ENCODE measurements at regions not wholly inside any gene's neighbourhood (a gene's known extent, or its start where the extent isn't known, plus 50 kb on each side); places are given as distances from the start of the nearest gene placed in this dataset.

GRCh38 chr2:120626566-120626965 lies 109.1 kb upstream of the GLI2 start:
- H3K27ac Mint-ChIP-seq, result no peak overlapping the region
- H3K9me3 Mint-ChIP-seq, result peaks cover 0 to 8% (median 8%) of the 10 kb centered on the region in 3 donors
- no peaks in the 10 kb centered on the region for H3K4me1 Mint-ChIP-seq
- H3K4me3 Mint-ChIP-seq, result no peak overlapping the region
- peaks cover 4% of the 10 kb centered on the region for H3K27me3 Mint-ChIP-seq
- H3K36me3 Mint-ChIP-seq, result no peaks in the 10 kb centered on the region

GRCh38 chr2:120628248-120628647 lies 107.4 kb upstream of the GLI2 start:
- no peak overlapping the region for H3K27ac Mint-ChIP-seq
- H3K9me3 Mint-ChIP-seq, result peaks cover 0 to 8% (median 8%) of the 10 kb centered on the region in 3 donors
- no peak overlapping the region for H3K4me3 Mint-ChIP-seq
- peaks cover 4% of the 10 kb centered on the region for H3K27me3 Mint-ChIP-seq
- H3K4me1 Mint-ChIP-seq, result no peaks in the 10 kb centered on the region
- no peaks in the 10 kb centered on the region for H3K36me3 Mint-ChIP-seq

- Mint-ChIP-seq H3K4me1 (no peaks in the 10 kb centered on the region), H3K4me3 (no peak overlapping the region), H3K27ac (no peak overlapping the region), H3K27me3 (peaks cover 4% of the 10 kb centered on the region), H3K9me3 (peaks cover 0 to 8% (median 8%) of the 10 kb centered on the region in 3 donors), H3K36me3 (no peaks in the 10 kb centered on the region)
Measured at GRCh38 chr2:120629241-120629895, 106.3 kb upstream of the GLI2 start.

GRCh38 chr2:120630031-120630701 lies 105.5 kb upstream of the GLI2 start:
- peaks cover 0 to 9% (median 8%) of the 10 kb centered on the region in 3 donors for H3K9me3 Mint-ChIP-seq
- H3K27ac Mint-ChIP-seq, result no peak overlapping the region
- no peak overlapping the region for H3K4me3 Mint-ChIP-seq
- H3K27me3 Mint-ChIP-seq, result peaks cover 4% of the 10 kb centered on the region
- H3K4me1 Mint-ChIP-seq, result no peaks in the 10 kb centered on the region
- no peaks in the 10 kb centered on the region for H3K36me3 Mint-ChIP-seq

GRCh38 chr2:120631236-120631635 lies 104.4 kb upstream of the GLI2 start:
- Mint-ChIP-seq H3K4me3 (no peak overlapping the region), H3K9me3 (peaks cover 0 to 8% (median 8%) of the 10 kb centered on the region in 3 donors), H3K4me1 (no peaks in the 10 kb centered on the region), H3K27ac (no peak overlapping the region), H3K27me3 (peaks cover 2% of the 10 kb centered on the region), H3K36me3 (no peaks in the 10 kb centered on the region)

- Mint-ChIP-seq H3K4me1 (no peaks in the 10 kb centered on the region), H3K4me3 (no peak overlapping the region)
Measured at GRCh38 chr2:120631724-120632123, 103.9 kb upstream of the GLI2 start.

GRCh38 chr2:120632796-120633646 lies 102.6 kb upstream of the GLI2 start:
- no peak overlapping the region for H3K4me3 Mint-ChIP-seq
- no peaks in the 10 kb centered on the region for H3K4me1 Mint-ChIP-seq
- peaks cover 0 to 6% (median 5%) of the 10 kb centered on the region in 3 donors for H3K9me3 Mint-ChIP-seq
- H3K27me3 Mint-ChIP-seq, result no peaks in the 10 kb centered on the region
- no peaks in the 10 kb centered on the region for H3K36me3 Mint-ChIP-seq
- H3K27ac Mint-ChIP-seq, result no peak overlapping the region

More at GRCh38 chr2:120631724-120632123, 103.9 kb upstream of the GLI2 start:
- Mint-ChIP-seq H3K27ac (no peak overlapping the region), H3K36me3 (no peaks in the 10 kb centered on the region), H3K9me3 (peaks cover 0 to 8% (median 6%) of the 10 kb centered on the region in 3 donors), H3K27me3 (peaks cover 2% of the 10 kb centered on the region)

- H3K9me3 Mint-ChIP-seq, result peaks cover 0 to 1% (median 0%) of the 10 kb centered on the region in 3 donors
- H3K36me3 Mint-ChIP-seq, result no peaks in the 10 kb centered on the region
- H3K27ac Mint-ChIP-seq, result no peak overlapping the region
- H3K27me3 Mint-ChIP-seq, result no peaks in the 10 kb centered on the region
- H3K4me1 Mint-ChIP-seq, result no peaks in the 10 kb centered on the region
- H3K4me3 Mint-ChIP-seq, result no peak overlapping the region
Measured at GRCh38 chr2:120634533-120634932, 101.1 kb upstream of the GLI2 start.

GRCh38 chr2:120635146-120635545 lies 100.5 kb upstream of the GLI2 start:
- no peak overlapping the region for H3K27ac Mint-ChIP-seq
- no peaks in the 10 kb centered on the region for H3K4me1 Mint-ChIP-seq
- no peaks in the 10 kb centered on the region for H3K27me3 Mint-ChIP-seq
- H3K36me3 Mint-ChIP-seq, result no peaks in the 10 kb centered on the region
- no peak overlapping the region for H3K4me3 Mint-ChIP-seq
- H3K9me3 Mint-ChIP-seq, result peaks cover 0 to 1% (median 0%) of the 10 kb centered on the region in 3 donors

- Mint-ChIP-seq H3K36me3 (no peaks in the 10 kb centered on the region), H3K27me3 (no peaks in the 10 kb centered on the region), H3K27ac (no peak overlapping the region), H3K9me3 (peaks cover 0 to 2% (median 1%) of the 10 kb centered on the region in 3 donors), H3K4me1 (no peaks in the 10 kb centered on the region), H3K4me3 (no peak overlapping the region)
Measured at GRCh38 chr2:120637847-120638246, 97.8 kb upstream of the GLI2 start.

GRCh38 chr2:120638450-120638849 lies 97.2 kb upstream of the GLI2 start:
- Mint-ChIP-seq H3K27me3 (no peaks in the 10 kb centered on the region), H3K4me1 (no peaks in the 10 kb centered on the region), H3K27ac (no peak overlapping the region), H3K4me3 (no peak overlapping the region), H3K9me3 (peaks cover 0 to 2% (median 1%) of the 10 kb centered on the region in 3 donors), H3K36me3 (no peaks in the 10 kb centered on the region)

- H3K9me3 Mint-ChIP-seq, result peaks cover 0 to 2% (median 2%) of the 10 kb centered on the region in 3 donors
- no peak overlapping the region for H3K27ac Mint-ChIP-seq
- no peaks in the 10 kb centered on the region for H3K4me1 Mint-ChIP-seq
- no peaks in the 10 kb centered on the region for H3K27me3 Mint-ChIP-seq
- no peak overlapping the region for H3K4me3 Mint-ChIP-seq
- H3K36me3 Mint-ChIP-seq, result no peaks in the 10 kb centered on the region
Measured at GRCh38 chr2:120641366-120641771, 94.3 kb upstream of the GLI2 start.

- no peak overlapping the region for H3K27ac Mint-ChIP-seq
- no peak overlapping the region for H3K4me3 Mint-ChIP-seq
- no peaks in the 10 kb centered on the region for H3K36me3 Mint-ChIP-seq
Measured at GRCh38 chr2:120642646-120643045, 93.0 kb upstream of the GLI2 start.

GRCh38 chr2:120646994-120647393 lies 88.7 kb upstream of the GLI2 start:
- H3K27me3 Mint-ChIP-seq, result no peaks in the 10 kb centered on the region
- H3K36me3 Mint-ChIP-seq, result no peaks in the 10 kb centered on the region
- H3K4me1 Mint-ChIP-seq, result no peaks in the 10 kb centered on the region
- no peak overlapping the region for H3K4me3 Mint-ChIP-seq
- no peak overlapping the region for H3K27ac Mint-ChIP-seq
- peaks cover 2 to 8% (median 4%) of the 10 kb centered on the region in 3 donors for H3K9me3 Mint-ChIP-seq

More at GRCh38 chr2:120642646-120643045, 93.0 kb upstream of the GLI2 start:
- H3K4me1 Mint-ChIP-seq, result no peaks in the 10 kb centered on the region
- no peaks in the 10 kb centered on the region for H3K27me3 Mint-ChIP-seq
- H3K9me3 Mint-ChIP-seq, result peaks cover 0 to 4% (median 2%) of the 10 kb centered on the region in 3 donors

GRCh38 chr2:120647487-120647886 lies 88.2 kb upstream of the GLI2 start:
- no peaks in the 10 kb centered on the region for H3K4me1 Mint-ChIP-seq
- H3K27me3 Mint-ChIP-seq, result no peaks in the 10 kb centered on the region
- H3K27ac Mint-ChIP-seq, result no peak overlapping the region
- no peaks in the 10 kb centered on the region for H3K36me3 Mint-ChIP-seq
- H3K4me3 Mint-ChIP-seq, result no peak overlapping the region
- H3K9me3 Mint-ChIP-seq, result peaks cover 2 to 8% (median 4%) of the 10 kb centered on the region in 3 donors

Measured in IgD-negative memory B cell (primary cell).